Cardiac muscle cell (in vitro differentiated cells and primary cell): ENCODE measurements at regions not wholly inside any gene's neighbourhood (a gene's known extent, or its start where the extent isn't known, plus 50 kb on each side); places are given as distances from the start of the nearest gene placed in this dataset.

ENCODE experiments used
- DNase-seq, 2 donors: peaks; one replicate each; pipeline versions ENCODE4 v3.0.0 to v3.0.0-alpha.2; 2010 to 2017; ENCODE audit warnings: low read depth in 1 of 2, low spot score in 1 of 2
- H3K27ac ChIP-seq: fragments of 200-600 bp; sonication (generic); 2 replicates; pipeline ENCODE4 v1.5.1; 2016
- H3K27me3 ChIP-seq: fragments of 200-600 bp; sonication (generic); 2 replicates; pipeline ENCODE4 v1.6.0; 2016; ENCODE audit warnings: control low read depth
- H3K36me3 ChIP-seq: fragments of 200-600 bp; sonication (generic); 2 replicates; pipeline ENCODE4 v1.5.1; 2016; ENCODE audit warnings: control low read depth
- H3K4me1 ChIP-seq: fragments of 200-600 bp; sonication (generic); 2 replicates; pipeline ENCODE4 v1.8.1; 2017; ENCODE audit warnings: low read depth, mild to moderate bottlenecking, mixed run types
- H3K4me3 ChIP-seq: fragments of 200-600 bp; sonication (generic); 2 replicates; pipeline ENCODE4 v1.5.1; 2016; ENCODE audit warnings: mild to moderate bottlenecking
- H3K9me3 ChIP-seq: fragments of 200-600 bp; sonication (generic); 2 replicates; pipeline ENCODE4 v1.5.1; 2017; ENCODE audit warnings: low read depth, mild to moderate bottlenecking, control low read depth
- TF ChIP-seq, protein P1 (sequence below): IDR thresholded peaks from 2 replicates; pipeline ENCODE4 v1.5.1; 2012; ENCODE audit warnings: low read depth, mild to moderate bottlenecking, low read length

DNA sequence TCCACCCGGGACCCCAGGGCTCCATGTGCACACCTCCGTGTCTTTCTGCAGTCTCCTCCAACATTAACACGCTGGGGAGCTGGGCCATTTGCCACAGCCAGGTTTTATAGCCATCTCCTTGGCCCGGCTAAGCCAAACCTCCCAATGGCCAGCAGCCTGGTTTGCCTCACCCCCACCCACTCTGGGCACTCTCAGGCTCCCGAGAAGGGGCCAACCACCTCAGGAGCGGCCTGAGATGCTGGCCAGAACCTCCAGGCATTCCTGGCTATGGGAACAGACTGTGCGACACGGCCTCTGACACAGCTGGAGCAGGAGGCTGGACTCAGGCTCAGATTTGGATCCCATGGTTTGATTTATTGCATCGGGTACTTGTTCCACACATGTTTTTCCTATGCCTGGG is 289.7 kb downstream of the RPLP1 start:
- no peaks in the 10 kb centered on the region for H3K36me3 ChIP-seq
- H3K9me3 ChIP-seq, result no peaks in the 10 kb centered on the region
- peaks cover 7% of the 10 kb centered on the region for H3K27me3 ChIP-seq
- no peak for DNase-seq
- TF ChIP-seq, protein P1, sequence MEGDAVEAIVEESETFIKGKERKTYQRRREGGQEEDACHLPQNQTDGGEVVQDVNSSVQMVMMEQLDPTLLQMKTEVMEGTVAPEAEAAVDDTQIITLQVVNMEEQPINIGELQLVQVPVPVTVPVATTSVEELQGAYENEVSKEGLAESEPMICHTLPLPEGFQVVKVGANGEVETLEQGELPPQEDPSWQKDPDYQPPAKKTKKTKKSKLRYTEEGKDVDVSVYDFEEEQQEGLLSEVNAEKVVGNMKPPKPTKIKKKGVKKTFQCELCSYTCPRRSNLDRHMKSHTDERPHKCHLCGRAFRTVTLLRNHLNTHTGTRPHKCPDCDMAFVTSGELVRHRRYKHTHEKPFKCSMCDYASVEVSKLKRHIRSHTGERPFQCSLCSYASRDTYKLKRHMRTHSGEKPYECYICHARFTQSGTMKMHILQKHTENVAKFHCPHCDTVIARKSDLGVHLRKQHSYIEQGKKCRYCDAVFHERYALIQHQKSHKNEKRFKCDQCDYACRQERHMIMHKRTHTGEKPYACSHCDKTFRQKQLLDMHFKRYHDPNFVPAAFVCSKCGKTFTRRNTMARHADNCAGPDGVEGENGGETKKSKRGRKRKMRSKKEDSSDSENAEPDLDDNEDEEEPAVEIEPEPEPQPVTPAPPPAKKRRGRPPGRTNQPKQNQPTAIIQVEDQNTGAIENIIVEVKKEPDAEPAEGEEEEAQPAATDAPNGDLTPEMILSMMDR, result no peak
- no peaks in the 10 kb centered on the region for H3K4me1 ChIP-seq
- H3K27ac ChIP-seq, result no peak overlapping the region
- no peak overlapping the region for H3K4me3 ChIP-seq

DNA sequence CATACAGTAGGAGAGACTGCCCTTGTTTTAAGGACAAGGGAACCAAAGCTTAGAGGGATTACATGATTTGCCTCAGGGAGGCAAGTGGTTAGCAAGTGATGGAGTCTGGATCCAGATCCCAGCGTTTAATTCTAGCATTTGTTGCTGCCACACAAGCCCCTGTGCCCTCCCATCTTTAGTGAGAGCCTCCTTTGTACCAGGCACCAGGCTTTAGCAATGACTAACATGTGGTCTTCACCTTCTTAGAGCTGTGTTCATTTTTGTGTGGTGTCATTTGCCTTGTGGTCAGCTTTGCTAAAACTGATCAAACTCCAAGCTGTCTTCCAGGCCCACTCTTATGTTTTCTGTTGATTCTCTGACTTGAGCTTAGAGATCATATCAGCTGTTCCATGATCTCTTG is 290.5 kb downstream of the RPLP1 start:
- no peak for DNase-seq
- TF ChIP-seq, protein P1, result no peak
- no peak overlapping the region for H3K27ac ChIP-seq
- H3K4me3 ChIP-seq, result no peak overlapping the region
- H3K4me1 ChIP-seq, result no peaks in the 10 kb centered on the region
- H3K9me3 ChIP-seq, result no peaks in the 10 kb centered on the region
- H3K27me3 ChIP-seq, result peaks cover 7% of the 10 kb centered on the region
- no peaks in the 10 kb centered on the region for H3K36me3 ChIP-seq

- no peak for DNase-seq
- Histone ChIP-seq H3K27ac (no peak overlapping the region), H3K4me1 (no peaks in the 10 kb centered on the region), H3K36me3 (no peaks in the 10 kb centered on the region), H3K4me3 (no peak overlapping the region), H3K27me3 (peaks cover 7% of the 10 kb centered on the region), H3K9me3 (no peaks in the 10 kb centered on the region)
- TF ChIP-seq, protein P1, result no peak
Measured at GRCh38 chr15:69744391-69745162, 292.0 kb downstream of the RPLP1 start.

- no peak for DNase-seq
- H3K9me3 ChIP-seq, result no peaks in the 10 kb centered on the region
- TF ChIP-seq, protein P1, result no peak
- no peaks in the 10 kb centered on the region for H3K4me1 ChIP-seq
- H3K27me3 ChIP-seq, result peaks cover 7% of the 10 kb centered on the region
- H3K4me3 ChIP-seq, result no peak overlapping the region
- no peaks in the 10 kb centered on the region for H3K36me3 ChIP-seq
- H3K27ac ChIP-seq, result no peak overlapping the region
Measured at GRCh38 chr15:69747193-69747592, 294.6 kb downstream of the RPLP1 start.

GRCh38 chr15:69748131-69748530 is 295.5 kb downstream of the RPLP1 start:
- H3K4me3 ChIP-seq, result no peak overlapping the region
- H3K4me1 ChIP-seq, result no peaks in the 10 kb centered on the region
- H3K9me3 ChIP-seq, result no peaks in the 10 kb centered on the region
- H3K36me3 ChIP-seq, result no peaks in the 10 kb centered on the region
- H3K27ac ChIP-seq, result no peak overlapping the region
- peaks cover 7% of the 10 kb centered on the region for H3K27me3 ChIP-seq
- TF ChIP-seq, protein P1, result no peak
- DNase-seq, result no peak
